ENCODE measurements at regions not wholly inside any gene's neighbourhood (a gene's known extent, or its start where the extent isn't known, plus 50 kb on each side); places are given as distances from the start of the nearest gene placed in this dataset.
"Not testable (repeated sequence)": the region's sequence is repeated elsewhere in the genome, so short reads cannot be mapped to it uniquely, and the experiment has no call there.

- no peak for DNase-seq (ENCODE audit: extremely low spot score in 2 of 2)
- intact Hi-C loops (cut with DNase I): no loop called here
- Histone ChIP-seq H3K27me3 (no peaks in the 10 kb centered on the region), H3K9me3 (no peaks in the 10 kb centered on the region), H3K36me3 (no peaks in the 10 kb centered on the region), H3K4me1 (no peaks in the 10 kb centered on the region), H3K4me3 (no peak overlapping the region), H3K27ac (no peak overlapping the region)
- no peak for TF ChIP-seq POLR2AphosphoS5 (IDR thresholded peaks at IDR 0.05; ENCODE audit: insufficient read depth in 1 of 2, low read depth in 1 of 2)
- no peak for TF ChIP-seq POLR2A (IDR thresholded peaks at IDR 0.05)
- TF ChIP-seq CTCF (IDR thresholded peaks at IDR 0.05): no peak
These were observed 190.8 kb upstream of the TMEM196 start for GRCh38 chr7:19964246-19964645.

GRCh38 chr7:19963695-19964094 lies 190.3 kb upstream of the TMEM196 start:
- no peak for DNase-seq (ENCODE audit: extremely low spot score in 2 of 2)
- Histone ChIP-seq H3K36me3 (no peaks in the 10 kb centered on the region), H3K27me3 (no peaks in the 10 kb centered on the region), H3K27ac (no peak overlapping the region), H3K9me3 (no peaks in the 10 kb centered on the region), H3K4me1 (no peaks in the 10 kb centered on the region), H3K4me3 (no peak overlapping the region)
- TF ChIP-seq POLR2AphosphoS5 (IDR thresholded peaks at IDR 0.05; ENCODE audit: insufficient read depth in 1 of 2, low read depth in 1 of 2) (no peak), CTCF (IDR thresholded peaks at IDR 0.05) (no peak), POLR2A (IDR thresholded peaks at IDR 0.05) (no peak)
- intact Hi-C loops (cut with DNase I): no loop called here

- no peaks in the 10 kb centered on the region for H3K4me1 ChIP-seq
- no peaks in the 10 kb centered on the region for H3K36me3 ChIP-seq
- H3K9me3 ChIP-seq: no peaks in the 10 kb centered on the region
- no peak for DNase-seq (ENCODE audit: extremely low spot score in 2 of 2)
- no peak overlapping the region for H3K4me3 ChIP-seq
- no peaks in the 10 kb centered on the region for H3K27me3 ChIP-seq
- intact Hi-C loops (cut with DNase I): no loop called here
- no peak overlapping the region for H3K27ac ChIP-seq
- TF ChIP-seq POLR2A (IDR thresholded peaks at IDR 0.05) (no peak), CTCF (IDR thresholded peaks at IDR 0.05) (no peak), POLR2AphosphoS5 (IDR thresholded peaks at IDR 0.05; ENCODE audit: insufficient read depth in 1 of 2, low read depth in 1 of 2) (no peak)
These were observed 185.0 kb upstream of the TMEM196 start for GRCh38 chr7:19958309-19958896.

GRCh38 chr7:19957664-19958063 lies 184.2 kb upstream of the TMEM196 start:
- no peak for DNase-seq (ENCODE audit: extremely low spot score in 2 of 2)
- Histone ChIP-seq H3K27ac (no peak overlapping the region), H3K9me3 (no peaks in the 10 kb centered on the region), H3K36me3 (no peaks in the 10 kb centered on the region), H3K27me3 (no peaks in the 10 kb centered on the region), H3K4me3 (no peak overlapping the region), H3K4me1 (no peaks in the 10 kb centered on the region)
- intact Hi-C loops (cut with DNase I): no loop called here
- TF ChIP-seq CTCF (IDR thresholded peaks at IDR 0.05): no peak
- TF ChIP-seq POLR2A (IDR thresholded peaks at IDR 0.05): no peak
- no peak for TF ChIP-seq POLR2AphosphoS5 (IDR thresholded peaks at IDR 0.05; ENCODE audit: insufficient read depth in 1 of 2, low read depth in 1 of 2)

GRCh38 chr7:19954166-19954565 lies 180.7 kb upstream of the TMEM196 start:
- H3K4me3 ChIP-seq; H3K36me3 ChIP-seq; H3K9me3 ChIP-seq; H3K27me3 ChIP-seq; H3K27ac ChIP-seq; DNase-seq (ENCODE audit: extremely low spot score in 2 of 2); intact Hi-C loops (cut with DNase I); H3K4me1 ChIP-seq: not testable (repeated sequence)

GRCh38 chr7:19953411-19953810 lies 180.0 kb upstream of the TMEM196 start:
- H3K4me3 ChIP-seq; DNase-seq (ENCODE audit: extremely low spot score in 2 of 2); H3K4me1 ChIP-seq; H3K27me3 ChIP-seq; H3K9me3 ChIP-seq; H3K36me3 ChIP-seq; H3K27ac ChIP-seq; intact Hi-C loops (cut with DNase I): not testable (repeated sequence)

All from vagina (tissue), 2 donors.